22Rv1 (cell line): ENCODE measurements at regions not wholly inside any gene's neighbourhood (a gene's known extent, or its start where the extent isn't known, plus 50 kb on each side); places are given as distances from the start of the nearest gene placed in this dataset.

Experiments
- CTCF ChIP-seq: fragments of 450-650 bp; IDR thresholded peaks from 2 replicates; pipeline ENCODE4 v1.5.1; 2017; ENCODE audit warnings: mild to moderate bottlenecking
- ZFX ChIP-seq: fragments of 450-650 bp; IDR thresholded peaks from 2 replicates; pipeline ENCODE4 v1.6.1; 2017; ENCODE audit warnings: antibody characterized with exemption, borderline replicate concordance

DNA sequence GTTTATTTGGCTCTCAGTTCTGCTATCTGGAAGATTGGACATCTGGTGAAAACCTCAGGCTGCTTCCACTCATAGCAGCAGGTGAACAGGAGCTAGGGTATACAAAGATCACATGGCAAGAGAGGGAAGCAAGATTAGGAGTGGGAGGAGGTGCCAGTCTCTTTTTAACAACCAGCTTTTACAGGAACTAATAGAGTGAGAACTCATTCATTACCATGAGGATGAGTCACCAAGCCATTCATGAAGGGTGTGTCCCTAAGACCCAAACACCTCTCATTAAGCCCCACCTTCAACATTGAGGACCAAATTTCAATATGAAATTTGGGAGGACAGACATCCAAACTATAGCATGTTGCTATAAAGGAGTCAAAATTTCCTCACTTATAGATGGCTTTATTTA is 85.4 kb upstream of the HCRTR2 start:
- no peak for TF ChIP-seq CTCF
- no peak for TF ChIP-seq ZFX
